Stimulated activated CD8-positive, alpha-beta memory T cell treated with anti-CD3 and anti-CD28 coated beads, Interleukin-4, amount 100 ng/mL, for 48 hours (primary cell): ENCODE measurements at regions not wholly inside any gene's neighbourhood (a gene's known extent, or its start where the extent isn't known, plus 50 kb on each side); places are given as distances from the start of the nearest gene placed in this dataset.
"Not testable (repeated sequence)": the region's sequence is repeated elsewhere in the genome, so short reads cannot be mapped to it uniquely, and the experiment has no call there.

Source experiments
- DNase-seq: peaks from one replicate; pipeline ENCODE4 v3.0.0-alpha.2; 2020

DNA sequence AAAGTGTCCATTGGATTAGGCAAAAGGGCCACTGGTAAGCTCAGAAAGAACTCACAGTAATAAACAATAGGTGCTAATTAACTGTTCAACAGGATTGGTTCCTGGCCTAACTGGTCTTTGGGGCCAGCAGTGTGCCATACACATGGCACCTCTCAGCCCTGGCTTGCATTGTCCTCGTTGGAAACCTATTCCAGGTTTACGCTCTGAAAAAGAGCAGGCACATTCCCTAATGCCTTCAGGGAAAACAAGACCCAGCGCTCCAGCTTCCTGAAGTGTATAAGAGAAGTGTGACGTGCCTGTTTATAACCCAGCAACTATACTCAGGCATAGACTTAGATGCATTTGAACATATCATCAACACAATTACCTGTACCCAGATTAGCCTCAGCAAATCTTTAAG lies 51.9 kb upstream of the RBM47 start:
- DNase-seq, result no peak

DNA sequence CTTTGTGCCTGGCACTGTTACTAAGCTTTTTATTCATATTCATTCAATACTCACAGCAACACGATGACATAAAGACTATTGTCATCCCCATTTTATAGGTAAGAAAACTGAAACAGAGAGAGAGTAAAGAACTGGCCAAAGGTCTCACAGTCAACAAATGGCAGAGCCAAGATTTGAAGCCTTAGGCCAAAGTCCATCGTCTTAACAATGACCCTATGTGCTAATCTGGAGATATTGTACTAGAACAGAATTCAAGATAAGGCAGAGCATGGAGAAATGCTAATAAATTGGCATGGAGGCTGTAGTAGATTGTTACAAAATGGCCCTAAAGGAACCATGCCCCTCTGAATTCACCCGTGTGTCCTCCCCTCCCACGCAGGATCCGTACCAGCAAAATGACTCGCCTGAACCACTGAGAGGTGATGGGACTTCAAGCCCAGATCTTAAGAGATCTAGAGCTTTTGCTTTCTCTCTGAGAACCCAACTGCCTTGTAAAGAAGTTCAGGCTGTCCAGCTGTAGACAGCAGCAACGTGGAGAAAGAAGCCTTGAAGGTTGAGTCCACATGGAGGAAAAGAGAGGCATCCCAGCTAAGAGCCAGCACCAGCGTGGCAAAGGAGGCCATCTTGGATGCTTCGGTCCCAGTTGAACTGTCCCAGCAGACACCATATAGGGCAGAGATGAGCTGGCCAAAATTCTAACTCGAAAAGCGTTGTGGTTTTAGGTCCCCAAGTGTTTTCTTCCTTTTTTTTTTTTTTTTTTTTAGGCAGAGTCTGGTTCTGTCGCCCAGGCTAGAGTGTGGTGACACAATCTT lies 52.8 kb upstream of the RBM47 start:
- peak; percentile 53 for DNase-seq

DNA sequence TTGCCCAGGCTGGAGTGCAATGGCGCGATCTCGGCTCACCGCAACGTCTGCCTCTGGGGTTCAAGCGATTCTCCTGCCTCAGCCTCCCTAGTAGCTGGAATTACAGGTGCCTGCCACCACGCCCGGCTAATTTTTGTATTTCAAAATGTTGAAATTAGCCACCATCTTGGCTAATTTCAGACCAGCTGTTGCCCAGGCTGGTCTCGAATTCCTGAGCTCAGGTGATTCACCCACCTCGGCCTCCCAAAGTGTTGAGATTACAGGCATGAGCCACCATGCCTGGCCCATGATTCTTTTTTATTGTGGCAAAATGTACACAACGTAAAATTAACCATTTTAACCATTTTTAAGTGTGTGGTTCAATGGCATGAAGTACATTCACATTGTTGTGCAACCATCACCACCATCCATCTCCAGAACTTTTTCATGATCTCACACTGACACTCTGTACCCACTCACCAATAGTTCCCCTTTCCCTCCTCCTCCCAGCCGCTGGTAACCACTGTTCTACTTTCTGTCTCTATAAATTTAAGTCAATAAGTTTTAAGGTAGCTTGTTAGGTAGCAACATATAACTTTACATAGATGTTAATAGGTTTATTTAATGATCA lies 54.0 kb upstream of the RBM47 start:
- not testable (repeated sequence) for DNase-seq

DNA sequence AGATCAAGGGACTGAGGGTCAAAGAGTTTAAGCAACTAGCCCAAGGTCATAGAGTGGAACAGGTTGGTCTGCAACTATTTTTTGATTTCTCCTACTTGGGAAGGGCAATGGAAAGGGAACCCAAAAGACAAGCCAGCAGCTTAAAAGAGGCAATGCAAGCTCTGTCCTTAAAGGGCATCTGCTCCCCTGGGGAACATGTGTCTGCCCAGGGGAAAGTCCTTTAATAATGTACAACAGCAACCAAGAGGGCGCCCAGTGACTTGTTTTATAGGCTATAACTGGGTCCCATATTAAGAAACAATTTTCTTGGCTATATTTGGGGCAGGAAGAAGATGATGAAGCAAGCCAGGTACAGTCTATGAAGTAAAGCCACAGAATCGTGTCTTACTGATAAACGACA lies 54.7 kb upstream of the RBM47 start:
- no peak for DNase-seq

DNA sequence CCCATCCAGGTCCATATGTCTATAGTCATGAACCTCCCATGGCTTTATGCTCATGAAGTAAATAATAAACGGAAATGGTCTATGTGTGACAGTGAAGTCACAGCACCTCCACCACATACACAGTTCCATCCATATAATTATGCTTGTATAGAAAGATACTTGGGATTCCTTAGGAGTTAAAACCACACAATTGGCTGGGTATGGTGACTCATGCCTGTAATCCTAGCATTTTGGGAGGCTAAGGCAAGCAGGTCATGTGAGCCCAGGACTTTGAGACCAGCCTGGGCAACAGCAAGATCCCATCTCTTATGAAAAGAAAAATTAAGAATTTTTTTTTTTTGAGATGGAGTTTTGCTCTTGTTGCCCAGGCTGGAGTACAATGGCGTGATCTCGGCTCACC lies 55.6 kb upstream of the RBM47 start:
- DNase-seq, result no peak

DNA sequence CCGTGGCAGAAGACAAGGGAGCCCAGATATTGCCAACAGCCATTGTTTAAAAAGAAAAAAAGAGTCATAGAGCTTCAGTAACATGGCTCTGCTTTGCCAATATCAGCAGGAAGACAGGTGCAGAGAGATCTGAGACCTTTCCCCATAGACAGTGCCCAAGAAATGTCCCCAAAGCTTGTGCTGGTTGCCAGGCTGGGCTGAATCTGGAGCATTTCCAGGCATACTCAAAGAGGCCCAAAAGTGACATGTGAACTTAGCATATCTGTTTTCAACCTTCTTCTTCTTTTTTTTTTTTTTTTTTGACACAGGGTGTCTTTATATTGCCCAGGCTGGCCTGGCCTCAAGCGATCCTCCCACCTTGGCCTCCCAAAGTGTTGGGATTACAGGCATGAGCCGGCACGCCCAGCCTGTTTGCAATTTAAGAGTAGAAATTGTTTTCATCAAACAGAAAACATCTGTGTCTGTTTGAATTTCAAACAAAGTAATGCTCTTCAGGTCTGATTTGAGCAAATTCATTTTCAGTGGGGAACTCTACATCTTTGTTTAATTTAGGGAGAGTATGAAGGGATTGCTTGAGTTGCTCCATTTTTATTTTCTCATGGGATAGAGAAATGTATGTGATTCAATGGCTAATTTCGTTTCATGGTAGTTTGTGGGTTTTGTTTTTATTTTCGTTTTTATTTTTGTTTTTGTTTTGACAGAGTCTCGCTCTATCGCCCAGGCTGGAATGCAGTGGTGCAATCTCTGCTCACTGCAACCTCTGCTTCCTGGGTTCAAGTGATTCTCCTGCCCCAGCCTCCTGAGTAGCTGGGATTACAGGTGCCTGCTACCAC lies 56.6 kb upstream of the RBM47 start:
- no peak for DNase-seq

DNA sequence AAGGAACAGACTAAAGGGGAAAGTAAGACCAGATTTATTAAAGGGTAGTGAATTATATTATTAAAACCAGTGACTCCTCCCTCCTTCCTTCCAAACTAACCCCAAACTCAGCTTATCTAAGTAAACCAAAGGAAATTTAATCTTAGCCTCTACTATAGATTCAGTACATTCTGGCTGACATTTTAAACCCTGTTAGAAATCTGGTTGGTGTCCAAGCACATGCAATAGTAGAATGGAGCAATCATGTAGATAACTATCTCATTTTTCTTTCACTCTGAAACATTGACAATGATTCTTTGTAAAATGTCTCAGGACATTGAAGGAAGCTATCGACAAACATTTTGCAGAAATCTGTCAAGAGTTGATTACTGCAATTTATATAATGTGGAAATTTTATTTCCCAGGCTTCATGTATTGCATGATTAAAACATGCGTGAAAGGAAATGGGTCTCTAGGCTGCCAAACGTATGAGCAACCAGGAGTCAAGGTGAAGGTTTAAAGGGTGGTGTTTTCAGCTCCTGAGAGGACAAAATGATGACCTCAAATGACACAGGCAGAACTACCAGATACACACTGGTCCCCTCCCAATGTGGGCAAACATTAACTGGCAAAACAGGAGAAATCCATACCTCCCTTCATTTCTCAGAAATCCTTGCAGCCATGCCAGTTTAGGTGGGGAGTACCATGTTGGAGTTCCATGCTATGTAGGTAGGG lies 58.2 kb upstream of the RBM47 start:
- no peak for DNase-seq

DNA sequence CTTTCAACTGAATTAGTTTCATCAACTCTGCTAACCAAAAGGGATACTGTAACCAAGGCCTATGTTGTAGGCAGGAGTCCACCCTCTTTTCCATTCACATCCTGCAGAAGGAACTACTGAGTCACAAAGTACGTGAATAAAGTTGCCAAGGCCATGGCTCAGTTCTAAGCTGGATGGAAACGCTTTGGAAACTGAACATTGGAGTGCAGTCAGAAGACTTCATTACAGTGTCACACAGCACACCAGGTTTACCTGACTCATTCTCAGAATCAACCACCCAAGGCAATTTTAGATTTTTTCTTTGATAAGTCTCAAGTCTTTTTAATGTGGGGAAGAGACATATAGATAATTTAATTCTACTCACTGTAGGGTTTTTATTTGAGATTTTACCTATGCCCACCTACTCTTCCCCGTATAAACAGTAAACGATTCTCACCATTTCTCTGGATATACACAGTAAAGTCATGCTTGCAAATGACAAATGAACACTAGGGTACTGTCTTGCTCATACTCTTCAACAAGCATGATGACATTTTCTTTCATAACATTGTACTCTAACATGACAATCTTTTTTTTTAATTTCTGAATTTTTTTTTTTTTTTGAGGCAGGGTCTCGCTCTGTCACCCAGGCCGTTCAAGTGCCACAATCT lies 58.9 kb upstream of the RBM47 start:
- no peak for DNase-seq

DNA sequence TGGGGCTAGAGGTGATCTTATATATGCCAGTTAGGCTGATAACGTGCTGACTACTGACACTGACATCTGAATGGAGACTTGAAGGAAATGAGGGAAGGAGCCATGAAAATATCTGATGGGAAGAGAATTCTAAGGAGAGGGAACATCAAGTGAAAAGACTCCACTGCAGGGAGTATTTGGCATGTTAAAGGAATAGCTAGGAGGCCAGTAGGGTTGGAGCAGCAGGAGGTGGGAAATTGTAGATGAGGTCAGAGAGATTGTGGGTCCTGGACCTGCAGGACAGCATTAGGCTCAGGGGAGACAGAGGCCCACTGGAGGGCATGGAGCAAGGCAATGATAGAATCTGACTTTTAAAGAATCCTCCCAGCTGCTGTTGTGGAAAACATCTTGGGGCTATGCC lies 55.8 kb upstream of the NSUN7 start:
- no peak for DNase-seq

DNA sequence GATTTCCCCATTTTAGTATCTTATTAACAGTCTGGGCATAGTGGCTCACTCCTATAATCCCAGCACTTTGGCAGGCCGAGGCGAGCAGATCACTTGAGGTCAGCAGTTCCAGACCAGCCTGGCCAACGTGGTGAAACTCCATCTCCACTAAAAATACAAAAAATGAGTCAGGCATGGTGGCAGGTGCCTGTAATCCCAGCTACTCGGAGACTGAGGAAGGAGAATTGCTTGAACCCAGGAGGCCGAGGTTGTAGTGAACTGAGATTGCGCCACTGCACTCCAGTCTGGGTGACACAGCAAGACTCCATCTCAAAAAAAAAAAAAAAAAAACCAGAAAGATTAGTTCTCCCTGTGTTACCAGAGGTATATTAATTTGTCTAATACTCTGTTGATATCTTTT lies 52.3 kb upstream of the NSUN7 start:
- DNase-seq, result not testable (repeated sequence)

DNA sequence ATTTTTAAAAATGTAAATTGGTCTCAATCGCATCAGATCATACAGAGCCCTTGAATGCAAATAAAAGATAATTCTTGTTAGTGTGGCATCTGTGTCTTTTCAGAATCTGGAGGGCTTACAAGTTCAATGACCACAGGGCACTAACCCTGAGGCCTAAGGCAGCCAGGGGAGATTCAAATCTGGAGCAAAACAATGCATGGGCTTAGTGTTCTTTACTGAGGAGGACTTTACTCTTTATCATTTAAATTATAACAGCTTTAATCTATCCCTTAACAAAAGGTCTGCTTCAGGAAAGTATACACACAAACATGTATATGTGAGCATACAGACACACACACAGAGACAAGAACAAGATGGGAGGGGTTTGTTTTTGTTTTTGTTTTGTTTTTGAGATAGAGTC lies 51.0 kb upstream of the NSUN7 start:
- no peak for DNase-seq

DNA sequence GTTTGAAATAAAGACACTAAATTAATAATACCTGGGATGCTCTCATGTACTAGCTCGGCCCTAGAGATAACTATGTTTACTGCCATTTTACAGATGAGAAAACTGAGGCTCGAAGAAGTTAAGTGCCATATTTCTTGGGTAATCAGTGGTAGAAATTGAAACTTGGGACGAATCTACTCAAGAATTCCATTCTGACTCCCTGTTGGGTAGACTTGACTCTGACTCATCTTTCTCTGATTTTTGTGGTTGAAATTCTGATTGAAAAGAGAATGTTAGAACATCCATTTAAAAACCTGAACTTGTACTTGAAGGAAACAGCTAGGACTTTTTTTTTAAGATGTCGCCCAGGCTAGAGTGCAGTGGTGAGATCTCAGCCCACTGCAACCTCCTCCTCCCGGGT lies 50.1 kb upstream of the NSUN7 start:
- no peak for DNase-seq
